ENCODE measurements at regions not wholly inside any gene's neighbourhood (a gene's known extent, or its start where the extent isn't known, plus 50 kb on each side); places are given as distances from the start of the nearest gene placed in this dataset.
"Not testable (repeated sequence)": the region's sequence is repeated elsewhere in the genome, so short reads cannot be mapped to it uniquely, and the experiment has no call there.

DNA sequence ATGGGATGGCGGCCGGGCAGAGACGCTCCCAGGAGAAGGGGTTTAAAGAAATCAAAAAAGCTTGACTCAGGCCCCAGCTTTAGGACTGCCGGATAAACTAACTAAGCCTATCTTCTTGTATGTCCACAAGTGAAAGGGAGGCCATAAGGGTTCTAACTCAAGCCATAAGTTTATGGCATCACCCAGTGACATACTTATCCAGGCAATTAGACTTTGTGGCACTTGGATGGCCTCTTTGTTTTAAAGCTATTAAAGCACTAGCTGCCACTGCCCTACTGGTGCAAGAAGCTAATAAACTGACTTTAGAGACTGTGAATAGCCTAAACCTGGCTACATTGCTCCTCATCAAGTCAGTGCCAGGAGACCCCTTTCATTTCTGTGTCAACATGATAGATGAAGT, 102.0 kb downstream of the ZNF429 start:
- H3K27me3 ChIP-seq (ENCODE audit: control insufficient read depth, insufficient read depth, low read length): no peaks in the 10 kb centered on the region
- no peaks in the 10 kb centered on the region for H3K9me3 ChIP-seq (ENCODE audit: control insufficient read depth, insufficient read depth, low read length)
- no peaks in the 10 kb centered on the region for H3K9me3 Mint-ChIP-seq
- no peak overlapping the region for H3K4me3 Mint-ChIP-seq
- intact Hi-C loops (cut with micrococcal nuclease): no loop called here
- ATAC-seq: no peak
- TF ChIP-seq, protein P1, sequence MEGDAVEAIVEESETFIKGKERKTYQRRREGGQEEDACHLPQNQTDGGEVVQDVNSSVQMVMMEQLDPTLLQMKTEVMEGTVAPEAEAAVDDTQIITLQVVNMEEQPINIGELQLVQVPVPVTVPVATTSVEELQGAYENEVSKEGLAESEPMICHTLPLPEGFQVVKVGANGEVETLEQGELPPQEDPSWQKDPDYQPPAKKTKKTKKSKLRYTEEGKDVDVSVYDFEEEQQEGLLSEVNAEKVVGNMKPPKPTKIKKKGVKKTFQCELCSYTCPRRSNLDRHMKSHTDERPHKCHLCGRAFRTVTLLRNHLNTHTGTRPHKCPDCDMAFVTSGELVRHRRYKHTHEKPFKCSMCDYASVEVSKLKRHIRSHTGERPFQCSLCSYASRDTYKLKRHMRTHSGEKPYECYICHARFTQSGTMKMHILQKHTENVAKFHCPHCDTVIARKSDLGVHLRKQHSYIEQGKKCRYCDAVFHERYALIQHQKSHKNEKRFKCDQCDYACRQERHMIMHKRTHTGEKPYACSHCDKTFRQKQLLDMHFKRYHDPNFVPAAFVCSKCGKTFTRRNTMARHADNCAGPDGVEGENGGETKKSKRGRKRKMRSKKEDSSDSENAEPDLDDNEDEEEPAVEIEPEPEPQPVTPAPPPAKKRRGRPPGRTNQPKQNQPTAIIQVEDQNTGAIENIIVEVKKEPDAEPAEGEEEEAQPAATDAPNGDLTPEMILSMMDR (IDR thresholded peaks at IDR 0.05): no peak
- peaks cover 12% of the 10 kb centered on the region for H3K4me1 ChIP-seq (ENCODE audit: control insufficient read depth, insufficient read depth, low read length)
- no peaks in the 10 kb centered on the region for H3K36me3 Mint-ChIP-seq
- H3K27me3 Mint-ChIP-seq (ENCODE audit: low read depth in 2 of 2): no peaks in the 10 kb centered on the region
- no peak for DNase-seq
- no peak overlapping the region for H3K27ac Mint-ChIP-seq
- no peaks in the 10 kb centered on the region for H3K36me3 ChIP-seq (ENCODE audit: control insufficient read depth, insufficient read depth, low read length)
- no peak overlapping the region for H3K27ac ChIP-seq (ENCODE audit: low read length)
- peaks cover 20 to 23% of the 10 kb centered on the region in 2 donors for H3K4me1 Mint-ChIP-seq
- no peak overlapping the region for H3K4me3 ChIP-seq (ENCODE audit: low read length)
- WGBS (ENCODE audit: insufficient coverage): 75% methylated on average over 4 of the region's 4 CpGs

DNA sequence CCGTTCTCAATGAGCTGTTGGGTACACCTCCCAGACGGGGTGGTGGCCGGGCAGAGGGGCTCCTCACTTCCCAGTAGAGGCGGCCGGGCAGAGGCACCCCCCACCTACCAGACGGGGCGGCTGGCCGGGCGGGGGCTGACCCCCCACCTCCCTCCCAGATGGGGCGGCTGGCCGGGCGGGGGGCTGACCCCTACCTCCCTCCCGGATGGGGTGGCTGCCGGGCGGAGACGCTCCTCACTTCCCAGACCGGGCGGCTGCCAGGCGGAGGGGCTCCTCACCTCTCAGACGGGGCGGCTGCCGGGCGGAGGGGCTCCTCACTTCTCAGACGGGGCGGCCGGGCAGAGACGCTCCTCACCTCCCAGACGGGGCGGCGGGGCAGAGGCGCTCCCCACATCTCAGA, 101.6 kb downstream of the ZNF429 start:
- H3K4me3 ChIP-seq (ENCODE audit: low read length); H3K36me3 ChIP-seq (ENCODE audit: control insufficient read depth, insufficient read depth, low read length); DNase-seq; H3K27ac Mint-ChIP-seq; H3K36me3 Mint-ChIP-seq; H3K27me3 Mint-ChIP-seq (ENCODE audit: low read depth in 2 of 2); H3K27ac ChIP-seq (ENCODE audit: low read length); H3K4me3 Mint-ChIP-seq; intact Hi-C loops (cut with micrococcal nuclease); H3K9me3 Mint-ChIP-seq; H3K27me3 ChIP-seq (ENCODE audit: control insufficient read depth, insufficient read depth, low read length); H3K9me3 ChIP-seq (ENCODE audit: control insufficient read depth, insufficient read depth, low read length); ATAC-seq: not testable (repeated sequence)
- peaks cover 12% of the 10 kb centered on the region for H3K4me1 ChIP-seq (ENCODE audit: control insufficient read depth, insufficient read depth, low read length)
- WGBS (ENCODE audit: insufficient coverage): 88% methylated on average over 22 of the region's 31 CpGs
- peaks cover 20 to 23% of the 10 kb centered on the region in 2 donors for H3K4me1 Mint-ChIP-seq

DNA sequence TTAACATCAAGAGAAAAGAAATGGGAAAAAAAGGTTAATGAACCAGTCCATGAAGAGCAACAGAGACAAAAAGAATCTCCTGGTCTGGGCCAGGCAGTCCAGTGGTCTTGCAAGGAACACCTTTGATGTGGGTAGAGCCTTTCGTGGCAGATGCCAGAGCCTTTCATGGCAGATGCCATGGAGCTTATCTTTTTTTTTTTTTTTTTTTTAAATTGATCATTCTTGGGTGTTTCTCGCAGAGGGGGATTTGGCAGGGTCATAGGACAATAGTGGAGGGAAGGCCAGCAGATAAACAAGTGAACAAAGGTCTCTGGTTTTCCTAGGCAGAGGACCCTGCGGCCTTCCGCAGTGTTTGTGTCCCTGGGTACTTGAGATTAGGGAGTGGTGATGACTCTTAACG, 100.9 kb downstream of the ZNF429 start:
- not testable (repeated sequence) for DNase-seq

DNA sequence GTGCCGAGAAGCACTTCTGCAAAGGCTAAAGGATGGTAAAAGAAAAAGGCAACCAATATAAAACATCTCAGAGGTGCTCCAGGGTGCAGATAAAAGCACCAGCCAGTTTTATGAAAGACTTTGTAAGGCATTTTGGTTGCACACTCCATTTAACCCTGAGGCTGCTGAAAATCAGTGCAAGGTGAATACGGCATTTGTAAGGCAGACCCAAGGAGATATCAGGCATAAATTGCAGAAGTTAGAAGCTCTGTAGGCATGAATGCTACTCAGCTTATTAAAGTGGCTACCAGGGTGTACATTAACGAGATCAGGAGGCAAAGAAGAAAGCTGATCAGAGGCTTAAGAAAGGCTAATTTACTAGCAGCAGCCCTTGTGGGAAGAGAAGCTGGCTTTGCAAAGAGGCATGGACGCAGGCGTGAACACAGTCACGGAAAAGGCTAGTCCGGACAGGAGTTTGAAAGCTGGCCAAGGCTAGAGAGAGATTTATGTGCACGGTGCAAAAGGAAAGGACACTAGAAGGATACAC, 99.6 kb downstream of the ZNF429 start:
- Mint-ChIP-seq H3K27me3 (ENCODE audit: low read depth in 2 of 2) (peaks cover 0 to 3% of the 10 kb centered on the region in 2 donors), H3K4me3 (peak overlapping the region; percentile 98), H3K4me1 (peaks cover 20 to 23% of the 10 kb centered on the region in 2 donors), H3K9me3 (no peaks in the 10 kb centered on the region), H3K27ac (peak overlapping the region; percentile 90 to 91), H3K36me3 (no peaks in the 10 kb centered on the region)
- H3K4me3 ChIP-seq (ENCODE audit: low read length): peak overlapping the region; percentile 29
- DNase-seq (no peak), ATAC-seq (no peak)
- WGBS (ENCODE audit: insufficient coverage): 65% methylated on average over 8 of the region's 8 CpGs
- TF ChIP-seq, protein P1 (IDR thresholded peaks at IDR 0.05): no peak
- H3K27ac ChIP-seq (ENCODE audit: low read length): peak overlapping the region; percentile 46
- H3K36me3 ChIP-seq (ENCODE audit: control insufficient read depth, insufficient read depth, low read length): no peaks in the 10 kb centered on the region
- peaks cover 12% of the 10 kb centered on the region for H3K4me1 ChIP-seq (ENCODE audit: control insufficient read depth, insufficient read depth, low read length)
- intact Hi-C loops (cut with micrococcal nuclease): no loop called here
- H3K27me3 ChIP-seq (ENCODE audit: control insufficient read depth, insufficient read depth, low read length): no peaks in the 10 kb centered on the region
- no peaks in the 10 kb centered on the region for H3K9me3 ChIP-seq (ENCODE audit: control insufficient read depth, insufficient read depth, low read length)

More for the DNA sequence above, 100.9 kb downstream of the ZNF429 start:
- H3K27ac Mint-ChIP-seq; intact Hi-C loops (cut with micrococcal nuclease); H3K27ac ChIP-seq (ENCODE audit: low read length); H3K27me3 ChIP-seq (ENCODE audit: control insufficient read depth, insufficient read depth, low read length); H3K36me3 Mint-ChIP-seq; H3K27me3 Mint-ChIP-seq (ENCODE audit: low read depth in 2 of 2); H3K36me3 ChIP-seq (ENCODE audit: control insufficient read depth, insufficient read depth, low read length); H3K9me3 ChIP-seq (ENCODE audit: control insufficient read depth, insufficient read depth, low read length); H3K9me3 Mint-ChIP-seq; H3K4me3 Mint-ChIP-seq; H3K4me3 ChIP-seq (ENCODE audit: low read length); ATAC-seq: not testable (repeated sequence)
- H3K4me1 Mint-ChIP-seq: peaks cover 20 to 23% of the 10 kb centered on the region in 2 donors
- no CpG with 5 or more reads among the region's 5 CpGs for WGBS (ENCODE audit: insufficient coverage)
- H3K4me1 ChIP-seq (ENCODE audit: control insufficient read depth, insufficient read depth, low read length): peaks cover 12% of the 10 kb centered on the region
